Colonic mucosa (tissue), 4 donors: ENCODE measurements at regions not wholly inside any gene's neighbourhood (a gene's known extent, or its start where the extent isn't known, plus 50 kb on each side); places are given as distances from the start of the nearest gene placed in this dataset.

Source experiments
- DNase-seq: peaks from one replicate; pipeline ENCODE4 v3.0.0-alpha.2; 2020
- H3K27ac ChIP-seq: fragments of 200-600 bp; one replicate; pipeline ENCODE4 v1.8.0; 2021
- H3K27me3 ChIP-seq: fragments of 200-600 bp; one replicate; pipeline ENCODE4 v1.8.0; 2021
- H3K36me3 ChIP-seq: fragments of 200-600 bp; one replicate; pipeline ENCODE4 v1.8.0; 2021
- H3K4me1 ChIP-seq: fragments of 200-600 bp; one replicate; pipeline ENCODE4 v1.8.0; 2021; ENCODE audit warnings: mild to moderate bottlenecking
- H3K4me3 ChIP-seq: fragments of 200-600 bp; one replicate; pipeline ENCODE4 v1.8.0; 2021
- H3K9ac ChIP-seq, 2 donors: one replicate each; pipeline ENCODE4 v1.7.0; 2013; ENCODE audit warnings: control low read depth in 2 of 2, low read depth in 2 of 2, low read length in 2 of 2
- H3K9me3 ChIP-seq: fragments of 200-600 bp; one replicate; pipeline ENCODE4 v1.8.0; 2021
- CTCF ChIP-seq: fragments of 200-600 bp; IDR thresholded peaks from one replicate; pipeline ENCODE4 v1.8.0; 2022; ENCODE audit warnings: antibody characterized with exemption, mild to moderate bottlenecking
- intact Hi-C: fragments of 100-400 bp; cut with DNase I; formaldehyde crosslinking; loops from one replicate; pipeline ENCODE4 v1.14.1; 2022
- donor health status: healthy.
- donor health status: DM: no; HTN: no; CAD: no.
- donor health status: DM: no; HTN: no; CAD: no.

- intact Hi-C loops, result no loop called here
- H3K27me3 ChIP-seq, result no peaks in the 10 kb centered on the region
These were observed 56.1 kb upstream of the PIP5K1B start for GRCh38 chr9:68648971-68649370.

GRCh38 chr9:68651280-68651893, 53.7 kb upstream of the PIP5K1B start:
- Histone ChIP-seq H3K4me1 (no peaks in the 10 kb centered on the region), H3K4me3 (no peak overlapping the region), H3K36me3 (no peaks in the 10 kb centered on the region), H3K9ac (no peak overlapping the region), H3K27ac (no peak overlapping the region), H3K27me3 (no peaks in the 10 kb centered on the region), H3K9me3 (no peaks in the 10 kb centered on the region)
- TF ChIP-seq CTCF, result no peak
- no peak for DNase-seq
- intact Hi-C loops, result no loop called here

More at GRCh38 chr9:68648971-68649370, 56.1 kb upstream of the PIP5K1B start:
- H3K4me1 ChIP-seq, result no peaks in the 10 kb centered on the region
- H3K36me3 ChIP-seq, result no peaks in the 10 kb centered on the region
- H3K27ac ChIP-seq, result peak overlapping the region; percentile 10
- H3K9ac ChIP-seq, result no peak overlapping the region
- H3K4me3 ChIP-seq, result no peak overlapping the region
- TF ChIP-seq CTCF, result no peak
- no peaks in the 10 kb centered on the region for H3K9me3 ChIP-seq
- DNase-seq, result no peak

GRCh38 chr9:68653141-68653595, 51.9 kb upstream of the PIP5K1B start:
- no peak for TF ChIP-seq CTCF
- no peak overlapping the region for H3K4me3 ChIP-seq
- no peak for DNase-seq
- H3K9me3 ChIP-seq, result no peaks in the 10 kb centered on the region
- H3K27ac ChIP-seq, result no peak overlapping the region
- no peaks in the 10 kb centered on the region for H3K27me3 ChIP-seq
- H3K36me3 ChIP-seq, result no peaks in the 10 kb centered on the region
- intact Hi-C loops, result no loop called here
- H3K9ac ChIP-seq, result no peak overlapping the region
- no peaks in the 10 kb centered on the region for H3K4me1 ChIP-seq

GRCh38 chr9:68654075-68654474, 51.0 kb upstream of the PIP5K1B start:
- intact Hi-C loops, result no loop called here
- no peaks in the 10 kb centered on the region for H3K9me3 ChIP-seq

More at GRCh38 chr9:68654075-68654474, 51.0 kb upstream of the PIP5K1B start:
- no peaks in the 10 kb centered on the region for H3K27me3 ChIP-seq
- H3K36me3 ChIP-seq, result no peaks in the 10 kb centered on the region
- H3K9ac ChIP-seq, result no peak overlapping the region
- H3K4me3 ChIP-seq, result no peak overlapping the region
- no peaks in the 10 kb centered on the region for H3K4me1 ChIP-seq
- no peak for DNase-seq
- TF ChIP-seq CTCF, result no peak
- no peak overlapping the region for H3K27ac ChIP-seq
